ENCODE measurements at regions not wholly inside any gene's neighbourhood (a gene's known extent, or its start where the extent isn't known, plus 50 kb on each side); places are given as distances from the start of the nearest gene placed in this dataset.

- TF ChIP-seq ZNF512 (tag; IDR thresholded peaks at IDR 0.05): no peak
- no peak for TF ChIP-seq SP1 (CRISPR knock-in tag; IDR thresholded peaks at IDR 0.05)
- TF ChIP-seq PHF8 (IDR thresholded peaks at IDR 0.05; ENCODE audit: borderline replicate concordance, low read length): no peak
- no peak for TF ChIP-seq ZNF551 (CRISPR knock-in tag; IDR thresholded peaks at IDR 0.05)
- TF ChIP-seq POLR2A (conservative IDR thresholded peaks at IDR 0.05): no peak
These were observed 129.6 kb downstream of the SNAPC1 start for GRCh38 chr14:61891810-61892209.
